Chondrocyte (in vitro differentiated cells): ENCODE measurements at regions not wholly inside any gene's neighbourhood (a gene's known extent, or its start where the extent isn't known, plus 50 kb on each side); places are given as distances from the start of the nearest gene placed in this dataset.

Experiments used
- DNase-seq: peaks from one replicate; pipeline ENCODE4 v3.0.0; 2021; ENCODE audit warnings: mixed read lengths, low spot score
- H3K27ac Mint-ChIP-seq: one replicate; pipeline ENCODE4 v1.8.0; 2021; ENCODE audit warnings: mild to moderate bottlenecking, moderate library complexity, mixed read lengths; ENCODE audit not compliant: unreplicated experiment
- H3K27me3 Mint-ChIP-seq: 2 replicates; pipeline ENCODE4 v1.8.0; 2021; ENCODE audit warnings: low read depth, mixed read lengths
- H3K36me3 Mint-ChIP-seq: 2 replicates; pipeline ENCODE4 v1.8.0; 2021; ENCODE audit warnings: low read depth, mixed read lengths
- H3K4me1 Mint-ChIP-seq: 2 replicates; pipeline ENCODE4 v1.8.0; 2021; ENCODE audit warnings: low read depth, mild to moderate bottlenecking, mixed read lengths
- H3K4me3 Mint-ChIP-seq: one replicate; pipeline ENCODE4 v1.8.0; 2021; ENCODE audit warnings: mild to moderate bottlenecking, moderate library complexity, mixed read lengths; ENCODE audit not compliant: unreplicated experiment
- H3K9me3 Mint-ChIP-seq: 2 replicates; pipeline ENCODE4 v1.8.0; 2021; ENCODE audit warnings: low read depth, mixed read lengths
- TF ChIP-seq, protein P1 (sequence below): fragments of 200-600 bp; sonication (generic); IDR thresholded peaks from 2 replicates; pipeline ENCODE4 v1.5.0; 2021; ENCODE audit warnings: antibody characterized with exemption, mild to moderate bottlenecking, moderate library complexity

DNA sequence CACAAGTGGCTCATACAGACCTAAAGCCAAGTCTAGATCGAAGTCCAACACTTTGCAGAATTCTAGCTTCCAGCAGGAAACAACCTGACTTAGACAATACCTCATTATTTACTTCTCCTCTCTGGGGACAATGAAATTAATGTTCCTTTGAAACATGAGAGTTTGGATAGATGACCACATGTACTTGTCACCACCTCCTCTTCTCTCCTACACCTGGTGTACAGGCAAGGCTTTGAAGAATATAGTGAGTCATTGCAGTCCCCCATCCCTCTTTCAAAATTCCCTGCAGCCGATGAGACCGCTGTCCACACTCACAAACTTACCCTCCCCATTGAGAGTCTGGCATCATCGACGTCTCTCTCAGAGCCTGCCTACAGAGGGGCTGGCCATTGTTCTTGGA, 189.0 kb upstream of the HES1 start:
- no peak for DNase-seq
- Mint-ChIP-seq H3K27me3 (peaks cover 68% of the 10 kb centered on the region), H3K36me3 (peaks cover 4% of the 10 kb centered on the region), H3K27ac (no peak overlapping the region), H3K4me3 (no peak overlapping the region), H3K4me1 (no peaks in the 10 kb centered on the region), H3K9me3 (no peaks in the 10 kb centered on the region)
- TF ChIP-seq, protein P1, sequence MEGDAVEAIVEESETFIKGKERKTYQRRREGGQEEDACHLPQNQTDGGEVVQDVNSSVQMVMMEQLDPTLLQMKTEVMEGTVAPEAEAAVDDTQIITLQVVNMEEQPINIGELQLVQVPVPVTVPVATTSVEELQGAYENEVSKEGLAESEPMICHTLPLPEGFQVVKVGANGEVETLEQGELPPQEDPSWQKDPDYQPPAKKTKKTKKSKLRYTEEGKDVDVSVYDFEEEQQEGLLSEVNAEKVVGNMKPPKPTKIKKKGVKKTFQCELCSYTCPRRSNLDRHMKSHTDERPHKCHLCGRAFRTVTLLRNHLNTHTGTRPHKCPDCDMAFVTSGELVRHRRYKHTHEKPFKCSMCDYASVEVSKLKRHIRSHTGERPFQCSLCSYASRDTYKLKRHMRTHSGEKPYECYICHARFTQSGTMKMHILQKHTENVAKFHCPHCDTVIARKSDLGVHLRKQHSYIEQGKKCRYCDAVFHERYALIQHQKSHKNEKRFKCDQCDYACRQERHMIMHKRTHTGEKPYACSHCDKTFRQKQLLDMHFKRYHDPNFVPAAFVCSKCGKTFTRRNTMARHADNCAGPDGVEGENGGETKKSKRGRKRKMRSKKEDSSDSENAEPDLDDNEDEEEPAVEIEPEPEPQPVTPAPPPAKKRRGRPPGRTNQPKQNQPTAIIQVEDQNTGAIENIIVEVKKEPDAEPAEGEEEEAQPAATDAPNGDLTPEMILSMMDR = no peak

DNA sequence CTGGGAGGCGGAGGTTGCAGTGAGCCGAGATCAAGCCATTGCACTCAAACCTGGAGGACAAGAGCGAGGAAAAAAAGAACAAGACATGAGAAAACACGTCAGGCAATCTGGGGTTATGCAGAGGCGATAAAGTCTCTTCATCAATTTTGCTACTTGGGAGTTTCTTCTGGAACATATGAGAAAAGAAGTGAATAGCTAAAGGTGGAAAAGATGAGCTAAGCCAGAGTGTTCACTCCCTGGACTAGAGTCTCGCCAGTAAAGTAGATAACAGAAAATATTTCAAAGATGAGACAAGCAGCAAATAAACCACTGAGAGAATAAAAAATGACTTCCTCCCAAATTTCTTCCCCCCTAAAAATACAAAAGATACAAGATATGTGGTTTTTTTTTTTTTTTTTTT, 188.4 kb upstream of the HES1 start:
- Mint-ChIP-seq H3K27ac (no peak overlapping the region), H3K4me3 (no peak overlapping the region), H3K4me1 (no peaks in the 10 kb centered on the region), H3K36me3 (peaks cover 4% of the 10 kb centered on the region), H3K9me3 (no peaks in the 10 kb centered on the region), H3K27me3 (peaks cover 70% of the 10 kb centered on the region)
- TF ChIP-seq, protein P1 = no peak
- no peak for DNase-seq

DNA sequence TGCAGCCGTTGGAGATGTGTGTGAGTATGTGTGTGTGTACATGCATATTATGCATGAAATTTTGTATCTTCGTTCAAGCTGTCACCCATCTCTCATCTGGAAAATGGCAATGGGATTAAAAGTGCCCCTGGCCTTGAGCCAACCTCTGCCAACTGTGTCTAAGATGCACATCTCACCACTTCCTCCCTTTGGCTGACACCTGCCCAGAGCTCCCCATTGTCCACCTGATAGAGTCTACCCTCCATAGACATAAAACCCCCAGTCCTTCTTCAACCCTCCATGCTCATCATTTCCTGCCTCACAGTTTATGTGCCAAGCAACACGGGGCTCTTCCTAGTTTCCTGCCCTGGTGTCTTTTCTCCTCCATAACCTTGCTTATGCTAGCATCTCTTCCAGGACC, 187.5 kb upstream of the HES1 start:
- DNase-seq = no peak
- TF ChIP-seq, protein P1 = no peak
- Mint-ChIP-seq H3K9me3 (peaks cover 7% of the 10 kb centered on the region), H3K4me3 (no peak overlapping the region), H3K36me3 (peaks cover 7% of the 10 kb centered on the region), H3K27me3 (peaks cover 69% of the 10 kb centered on the region), H3K27ac (no peak overlapping the region), H3K4me1 (no peaks in the 10 kb centered on the region)

DNA sequence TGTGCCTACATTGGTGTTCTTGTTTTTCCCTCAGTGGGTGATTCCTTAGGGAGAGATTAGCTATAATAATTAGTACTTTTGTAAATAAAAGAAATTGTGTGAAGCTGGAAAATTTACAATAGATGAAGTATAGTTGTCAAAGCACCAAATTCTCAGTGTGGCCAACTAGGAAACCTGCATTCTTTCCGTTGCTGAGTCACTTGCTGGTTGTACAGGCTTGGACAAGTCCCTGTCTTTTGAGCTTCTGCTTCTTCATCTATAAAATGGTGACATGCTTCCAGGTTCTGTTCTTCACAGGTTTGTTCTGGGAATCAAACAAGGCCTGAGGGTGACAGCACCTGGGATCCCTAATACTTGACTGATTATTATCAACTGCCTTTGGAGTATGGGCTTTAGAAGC, 184.1 kb upstream of the HES1 start:
- DNase-seq = no peak
- TF ChIP-seq, protein P1 = no peak
- peaks cover 18% of the 10 kb centered on the region for H3K36me3 Mint-ChIP-seq
- peaks cover 33% of the 10 kb centered on the region for H3K9me3 Mint-ChIP-seq
- H3K4me1 Mint-ChIP-seq = no peaks in the 10 kb centered on the region
- H3K27me3 Mint-ChIP-seq = peaks cover 44% of the 10 kb centered on the region
- no peak overlapping the region for H3K27ac Mint-ChIP-seq
- no peak overlapping the region for H3K4me3 Mint-ChIP-seq

DNA sequence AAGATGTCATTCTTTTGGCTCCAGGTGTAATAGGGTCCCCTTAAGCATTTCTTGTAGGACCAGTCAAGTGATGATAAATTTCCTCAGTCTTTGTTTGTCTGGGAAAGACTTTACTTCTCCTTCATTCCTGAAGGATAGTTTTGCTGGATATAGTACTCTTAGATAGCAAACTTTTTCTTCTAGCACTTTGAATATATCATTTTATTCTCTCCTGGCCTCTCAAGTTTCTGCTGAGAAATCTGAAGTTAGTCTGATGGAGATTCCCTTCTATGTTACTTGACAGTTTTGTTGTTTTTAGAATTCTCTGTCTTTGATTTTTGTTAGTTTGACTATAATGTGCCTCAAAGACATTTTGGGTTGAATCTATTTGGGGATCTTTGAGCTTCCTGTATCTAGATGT, 181.2 kb upstream of the HES1 start:
- no peak for DNase-seq
- Mint-ChIP-seq H3K27me3 (peaks cover 42% of the 10 kb centered on the region), H3K9me3 (peaks cover 33% of the 10 kb centered on the region), H3K27ac (no peak overlapping the region), H3K4me3 (no peak overlapping the region), H3K4me1 (no peaks in the 10 kb centered on the region), H3K36me3 (peaks cover 20% of the 10 kb centered on the region)
- TF ChIP-seq, protein P1 = no peak
